Motor neuron (in vitro differentiated cells): ENCODE measurements at regions not wholly inside any gene's neighbourhood (a gene's known extent, or its start where the extent isn't known, plus 50 kb on each side); places are given as distances from the start of the nearest gene placed in this dataset.

Experiments used
- ATAC-seq, 8 experiments: fragments of 200-7000 bp; cut with Tn5 transposase; replicated peaks in 6 of 8; 2 replicates each; pipeline ENCODE4 v1.8.0; 2021; ENCODE audit warnings: mild to moderate bottlenecking in 8 of 8, moderate library complexity in 8 of 8
- H3K27ac ChIP-seq, 2 donors: fragments of 250-450 bp; sonication (Bioruptor Pico); 2 replicates each; pipeline ENCODE4 v1.9.0; 2021; ENCODE audit warnings: antibody characterized with exemption in 2 of 2, mild to moderate bottlenecking in 2 of 2, moderate library complexity in 1 of 2
- H3K4me1 ChIP-seq, 2 donors: fragments of 250-450 bp; sonication (Bioruptor Pico); replicated peaks in 1 of 2; 2 replicates each; pipeline ENCODE4 v1.6.1; 2021; ENCODE audit warnings: antibody characterized with exemption in 2 of 2, mild to moderate bottlenecking in 2 of 2, moderate library complexity in 1 of 2
- H3K4me3 ChIP-seq, 5 donors: fragments of 250-450 bp; sonication (Bioruptor Pico); 2 replicates each; pipeline ENCODE4 v1.9.0; 2021; ENCODE audit warnings: antibody characterized with exemption in 5 of 5, mild to moderate bottlenecking in 5 of 5, moderate library complexity in 4 of 5
- WGBS, 10 experiments: fragments of 450-650 bp; shearing (Covaris generic); methylation state at CpG; one replicate each; pipeline ENCODE4 v1.0.0; 2022; 5-methylcytosine and 5-hydroxymethylcytosine counted together
- in situ Hi-C, 9 experiments: fragments of 400-800 bp; cut with MboI; loops; one replicate each; pipeline ENCODE4 v1.15.0; 2021; ENCODE audit warnings: low sequenced_read_pairs in 9 of 9, low pct_unique_long_range_greater_than_20kb in 2 of 9; ENCODE audit not compliant: unreplicated experiment in 9 of 9

- in situ Hi-C loops: no loop called here
- H3K27ac ChIP-seq: no peak overlapping the region
- WGBS, 10 experiments: 41 to 100% (median 75%) methylated on average over 1 to 2 of the region's 2 CpGs; no CpG with 5 or more reads in 1 of the 10 experiments
- ATAC-seq: no peak
- no peak overlapping the region for H3K4me3 ChIP-seq
- H3K4me1 ChIP-seq: no peaks in the 10 kb centered on the region
These were observed 298.4 kb upstream of the MMADHC start for GRCh38 chr2:149885946-149886345.

DNA sequence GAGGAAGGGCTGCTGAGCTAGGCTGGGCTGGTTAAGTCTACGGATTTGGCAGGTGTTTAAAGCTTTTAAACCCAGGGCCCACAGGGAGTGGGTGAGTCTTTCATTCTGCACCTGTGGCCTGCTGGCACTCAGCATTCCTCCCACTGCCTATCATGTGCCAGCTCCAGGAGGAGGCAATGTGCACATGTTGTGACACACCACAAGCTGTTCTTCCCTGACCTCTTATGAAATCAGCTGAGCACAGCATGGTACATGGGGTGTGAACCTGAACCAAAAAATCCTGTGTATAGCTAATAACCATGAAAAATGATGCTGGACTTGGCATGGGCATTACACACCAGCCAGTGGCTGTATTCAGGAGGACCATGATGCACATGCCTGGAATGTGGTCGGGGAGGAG lies 297.9 kb upstream of the MMADHC start:
- 40 to 100% (median 86%) methylated on average over 1 to 2 of the region's 2 CpGs; no CpG with 5 or more reads in 3 of the 10 experiments for WGBS, 10 experiments
- no peak for ATAC-seq
- in situ Hi-C loops: no loop called here

GRCh38 chr2:149884871-149885270 lies 297.3 kb upstream of the MMADHC start:
- no peaks in the 10 kb centered on the region for H3K4me1 ChIP-seq
- H3K27ac ChIP-seq: no peak overlapping the region
- H3K4me3 ChIP-seq: no peak overlapping the region
- no peak for ATAC-seq
- in situ Hi-C loops: no loop called here

More for the DNA sequence above, 297.9 kb upstream of the MMADHC start:
- Histone ChIP-seq H3K4me1 (no peaks in the 10 kb centered on the region), H3K4me3 (no peak overlapping the region), H3K27ac (no peak overlapping the region)

- WGBS, 10 experiments: 0 to 100% (median 100%) methylated on average over 1 of the region's 1 CpG; no CpG with 5 or more reads in 3 of the 10 experiments
- H3K4me1 ChIP-seq: no peaks in the 10 kb centered on the region
- H3K27ac ChIP-seq: no peak overlapping the region
- peak in 2 of 8 experiments; percentile 71 to 90 for ATAC-seq
- in situ Hi-C loops: no loop called here
- H3K4me3 ChIP-seq: no peak overlapping the region
These were observed 290.3 kb upstream of the MMADHC start for GRCh38 chr2:149877913-149878312.

DNA sequence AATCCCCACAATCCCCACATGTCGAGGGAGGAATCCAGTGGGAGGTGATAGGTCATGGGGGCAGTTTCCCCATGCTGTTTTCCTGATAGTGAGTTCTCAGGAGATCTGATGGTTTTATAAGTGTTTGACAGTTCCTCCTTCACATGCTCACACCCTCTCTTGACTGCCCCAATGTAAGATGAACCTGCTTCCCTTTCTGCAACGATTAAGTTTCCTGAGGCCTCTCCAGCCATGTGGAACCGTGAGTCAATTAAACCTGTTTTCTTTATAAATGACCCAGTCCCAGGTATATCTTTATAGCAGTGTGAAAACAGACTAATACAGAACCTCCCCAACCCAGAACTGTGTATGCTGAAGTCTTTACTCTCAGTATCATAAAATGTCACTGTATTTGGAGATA lies 289.5 kb upstream of the MMADHC start:
- Histone ChIP-seq H3K27ac (no peak overlapping the region), H3K4me1 (no peaks in the 10 kb centered on the region), H3K4me3 (no peak overlapping the region)
- WGBS, 10 experiments: 79 to 100% (median 100%) methylated on average over 1 to 3 of the region's 3 CpGs; no CpG with 5 or more reads in 3 of the 10 experiments
- in situ Hi-C loops: no loop called here
- ATAC-seq: no peak

DNA sequence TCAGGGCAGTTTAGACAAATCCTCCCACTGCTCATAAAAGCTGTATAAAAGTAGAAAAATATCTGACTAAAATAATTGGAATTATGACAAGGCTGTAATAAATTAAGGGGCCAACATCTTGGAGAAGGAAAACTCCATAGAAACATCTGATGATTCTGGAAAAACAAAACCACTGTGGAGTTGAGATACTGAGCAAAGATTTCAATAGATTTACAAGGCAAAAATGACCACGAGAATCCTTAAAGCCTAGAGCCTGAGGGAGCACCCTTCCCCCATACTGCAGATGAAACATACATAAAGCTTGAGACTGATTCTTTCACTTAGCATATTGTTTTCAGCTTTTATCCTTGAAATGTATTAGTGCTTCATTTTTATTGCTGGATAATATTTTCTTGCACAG lies 286.4 kb upstream of the MMADHC start:
- peak in 2 of 8 experiments; percentile 25 to 36 for ATAC-seq
- Histone ChIP-seq H3K27ac (no peak overlapping the region), H3K4me1 (no peaks in the 10 kb centered on the region), H3K4me3 (no peak overlapping the region)
- in situ Hi-C loops: no loop called here
- 0 to 100% (median 57%) methylated on average over 1 of the region's 1 CpG; no CpG with 5 or more reads in 4 of the 10 experiments for WGBS, 10 experiments

- Histone ChIP-seq H3K4me3 (no peak overlapping the region), H3K4me1 (no peaks in the 10 kb centered on the region), H3K27ac (no peak overlapping the region)
- in situ Hi-C loops: no loop called here
- ATAC-seq: no peak
- 62 to 100% (median 87%) methylated on average over 1 to 2 of the region's 2 CpGs; no CpG with 5 or more reads in 2 of the 10 experiments for WGBS, 10 experiments
These were observed 285.1 kb upstream of the MMADHC start for GRCh38 chr2:149872638-149873150.

DNA sequence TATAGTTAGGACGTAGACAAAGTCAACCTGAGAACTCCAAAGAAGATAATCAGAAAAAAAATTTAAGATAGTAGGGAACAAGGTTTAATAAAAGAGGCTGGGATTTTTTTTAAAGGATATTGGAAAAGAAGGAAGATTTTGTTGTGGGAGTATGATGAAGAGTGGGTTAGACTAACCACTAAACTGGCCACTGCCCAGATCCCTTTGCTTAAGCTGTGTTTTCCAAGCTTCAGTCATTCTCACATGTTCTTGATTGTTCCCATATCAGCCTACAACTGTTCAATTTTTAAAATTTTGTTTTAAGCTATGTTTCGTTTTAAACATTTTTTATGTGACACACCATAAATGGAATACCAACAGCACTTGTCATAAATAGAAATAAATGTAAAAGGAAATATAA lies 284.5 kb upstream of the MMADHC start:
- in situ Hi-C loops: no loop called here
- ATAC-seq: no peak
- 25 to 100% (median 87%) methylated on average over 1 to 2 of the region's 2 CpGs for WGBS, 10 experiments

DNA sequence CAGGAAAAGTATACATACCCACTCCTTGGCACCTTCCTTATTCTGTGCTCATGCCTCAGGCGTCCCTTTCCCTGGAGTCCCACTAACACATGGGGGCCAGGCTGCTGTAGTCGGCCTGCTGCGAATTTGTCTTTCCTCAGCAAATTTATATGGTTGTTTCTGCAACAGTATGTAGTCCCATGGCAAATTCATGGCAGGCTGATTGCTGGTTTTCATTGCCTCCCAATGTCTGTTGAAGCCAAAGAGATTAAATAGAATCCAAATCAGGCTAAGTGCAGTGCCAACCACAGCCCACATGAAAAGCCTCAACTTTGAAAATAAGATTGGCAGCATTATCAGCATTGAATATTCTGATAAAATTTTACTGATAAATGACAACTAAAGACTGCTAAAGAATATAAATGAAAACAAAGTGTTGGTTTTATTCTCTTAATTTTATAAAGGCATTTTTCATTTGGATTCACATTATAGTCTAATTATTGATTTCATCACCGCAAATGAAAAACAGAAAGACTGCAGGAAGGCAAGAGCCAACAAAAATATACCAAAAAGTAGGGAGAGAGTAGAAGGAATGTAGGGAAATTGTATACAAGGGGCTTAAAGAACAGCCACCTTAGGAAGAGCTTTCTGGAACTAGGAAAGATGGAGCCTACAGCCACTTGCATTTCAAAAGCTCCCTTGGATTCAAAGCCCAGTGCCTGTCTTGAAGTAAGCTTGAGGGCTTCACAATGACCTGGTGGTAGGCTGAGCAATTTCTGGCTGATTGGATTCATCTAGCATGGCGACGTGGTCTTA lies 283.7 kb upstream of the MMADHC start:
- in situ Hi-C loops: no loop called here
- no peak for ATAC-seq
- H3K4me3 ChIP-seq: no peak overlapping the region
- 18 to 100% (median 85%) methylated on average over 1 to 6 of the region's 6 CpGs for WGBS, 10 experiments
- H3K27ac ChIP-seq: no peak overlapping the region
- H3K4me1 ChIP-seq: no peaks in the 10 kb centered on the region

More for the DNA sequence above, 284.5 kb upstream of the MMADHC start:
- Histone ChIP-seq H3K4me1 (no peaks in the 10 kb centered on the region), H3K27ac (no peak overlapping the region), H3K4me3 (no peak overlapping the region)

GRCh38 chr2:149863227-149863626 lies 275.7 kb upstream of the MMADHC start:
- H3K4me3 ChIP-seq: no peak overlapping the region
- 63 to 91% (median 84%) methylated on average over 2 of the region's 2 CpGs; no CpG with 5 or more reads in 1 of the 10 experiments for WGBS, 10 experiments
- no peak overlapping the region for H3K27ac ChIP-seq
- H3K4me1 ChIP-seq: no peaks in the 10 kb centered on the region
- no peak for ATAC-seq
- in situ Hi-C loops: no loop called here

GRCh38 chr2:149861034-149861433 lies 273.5 kb upstream of the MMADHC start:
- in situ Hi-C loops: no loop called here
- 75 to 100% (median 85%) methylated on average over 1 to 2 of the region's 2 CpGs; no CpG with 5 or more reads in 2 of the 10 experiments for WGBS, 10 experiments

DNA sequence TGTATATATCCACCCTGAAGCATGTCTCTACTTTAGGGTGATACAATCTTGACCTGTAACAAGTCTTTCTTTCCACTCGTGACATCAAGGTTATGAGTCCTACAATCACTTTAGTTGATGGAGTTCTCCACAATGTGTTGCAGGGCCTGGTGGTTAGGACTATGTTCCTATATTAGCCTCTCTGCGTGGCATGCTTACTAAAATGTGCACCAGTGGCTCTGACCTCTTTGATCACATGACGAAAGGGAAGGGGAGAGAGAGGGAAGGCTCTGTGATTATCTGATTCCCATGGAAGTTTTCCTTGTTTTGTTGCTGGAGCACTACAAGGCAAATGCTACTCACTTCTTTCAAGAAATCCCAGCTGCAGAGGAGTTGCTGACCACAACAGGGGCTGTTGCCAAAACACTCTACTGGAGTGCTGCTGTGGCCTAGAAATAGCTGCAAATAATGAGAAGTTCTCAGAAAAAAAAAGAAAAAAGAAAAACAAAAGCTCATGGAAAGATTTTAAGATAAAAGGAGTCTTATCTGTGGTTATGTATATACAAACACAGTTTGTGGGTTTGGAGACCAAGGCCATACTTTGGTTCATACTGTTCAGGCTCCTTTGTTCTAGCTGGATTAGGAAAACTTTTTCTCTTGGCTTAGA lies 272.8 kb upstream of the MMADHC start:
- Histone ChIP-seq H3K4me3 (no peak overlapping the region), H3K27ac (no peak overlapping the region), H3K4me1 (no peaks in the 10 kb centered on the region)
- WGBS, 10 experiments: 67 to 100% (median 98%) methylated on average over 1 to 3 of the region's 3 CpGs; no CpG with 5 or more reads in 4 of the 10 experiments
- peak in 1 of 8 experiments; percentile 52 for ATAC-seq
- in situ Hi-C loops: no loop called here

More at GRCh38 chr2:149861034-149861433, 273.5 kb upstream of the MMADHC start:
- no peak for ATAC-seq
- no peaks in the 10 kb centered on the region for H3K4me1 ChIP-seq
- H3K27ac ChIP-seq: no peak overlapping the region
- H3K4me3 ChIP-seq: no peak overlapping the region

- WGBS, 10 experiments: 3 to 100% (median 74%) methylated on average over 1 to 5 of the region's 6 CpGs
- no peak overlapping the region for H3K27ac ChIP-seq
- ATAC-seq: no peak
- in situ Hi-C loops: no loop called here
- no peaks in the 10 kb centered on the region for H3K4me1 ChIP-seq
- no peak overlapping the region for H3K4me3 ChIP-seq
These were observed 271.5 kb upstream of the MMADHC start for GRCh38 chr2:149858901-149859634.
